IPS DF 4.7 (cell line): ENCODE measurements at regions not wholly inside any gene's neighbourhood (a gene's known extent, or its start where the extent isn't known, plus 50 kb on each side); places are given as distances from the start of the nearest gene placed in this dataset.
"Not testable (repeated sequence)": the region's sequence is repeated elsewhere in the genome, so short reads cannot be mapped to it uniquely, and the experiment has no call there.

Experiments used
- DNase-seq: peaks from one replicate; pipeline ENCODE4 v3.0.0-alpha.2; 2013; ENCODE audit warnings: low spot score; ENCODE audit errors: extremely low read depth

DNA sequence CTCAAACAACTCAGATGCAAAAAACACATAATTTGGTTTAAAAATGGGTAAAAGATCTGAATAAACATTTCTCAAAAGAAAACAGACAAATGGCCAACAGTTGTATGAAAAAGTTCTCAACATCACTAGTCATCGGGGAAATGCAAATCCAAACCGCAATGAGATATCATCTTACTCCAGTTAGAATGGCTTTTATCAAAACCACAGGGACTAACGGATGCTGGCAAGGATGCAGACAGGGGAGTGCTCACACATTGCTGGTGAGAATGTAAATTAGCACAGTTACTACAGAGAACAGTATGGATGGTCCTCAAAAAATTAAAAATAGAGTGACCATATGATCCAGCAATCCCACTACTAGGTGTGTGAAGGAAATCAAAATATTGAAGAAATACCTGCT is 589.1 kb upstream of the ADAMTS16 start:
- no peak for DNase-seq

DNA sequence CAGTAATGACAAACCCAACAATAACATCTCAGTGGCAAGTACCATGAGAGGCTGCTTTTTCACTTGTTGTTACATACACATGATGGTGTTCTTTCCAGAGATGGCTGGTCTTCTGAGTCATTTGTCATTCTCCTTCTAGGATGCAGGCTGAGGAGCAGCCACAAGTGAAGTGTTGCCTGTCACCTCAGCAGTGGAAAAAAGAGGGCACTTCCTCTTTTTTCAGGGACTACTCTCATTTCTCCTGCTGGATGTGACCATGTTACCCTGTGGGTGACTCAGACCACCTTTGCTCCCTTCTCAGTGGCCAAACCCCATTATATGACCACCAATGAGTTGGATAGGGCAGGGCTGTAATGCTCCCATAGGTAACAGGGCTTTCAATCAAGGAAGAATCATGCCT is 587.0 kb upstream of the ADAMTS16 start:
- DNase-seq: no peak

DNA sequence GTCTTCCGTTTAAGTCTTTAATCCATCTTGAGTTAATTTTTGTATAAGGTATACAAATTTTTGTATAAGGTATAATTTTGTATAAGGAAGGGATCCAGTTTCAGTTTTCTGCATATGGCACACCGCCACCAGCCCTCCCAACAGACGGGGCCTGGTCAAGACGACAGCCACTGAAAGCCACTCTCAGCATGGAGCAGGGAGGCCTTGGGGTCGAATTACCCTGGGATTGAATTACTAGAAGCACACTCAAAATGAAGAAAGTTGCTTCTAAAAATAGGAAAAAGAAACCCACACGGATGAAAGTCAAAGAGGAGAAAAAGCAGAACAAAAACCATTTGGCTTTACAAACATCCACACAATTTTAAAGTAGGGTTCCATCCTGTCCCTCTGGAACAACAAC is 586.2 kb upstream of the ADAMTS16 start:
- no peak for DNase-seq

DNA sequence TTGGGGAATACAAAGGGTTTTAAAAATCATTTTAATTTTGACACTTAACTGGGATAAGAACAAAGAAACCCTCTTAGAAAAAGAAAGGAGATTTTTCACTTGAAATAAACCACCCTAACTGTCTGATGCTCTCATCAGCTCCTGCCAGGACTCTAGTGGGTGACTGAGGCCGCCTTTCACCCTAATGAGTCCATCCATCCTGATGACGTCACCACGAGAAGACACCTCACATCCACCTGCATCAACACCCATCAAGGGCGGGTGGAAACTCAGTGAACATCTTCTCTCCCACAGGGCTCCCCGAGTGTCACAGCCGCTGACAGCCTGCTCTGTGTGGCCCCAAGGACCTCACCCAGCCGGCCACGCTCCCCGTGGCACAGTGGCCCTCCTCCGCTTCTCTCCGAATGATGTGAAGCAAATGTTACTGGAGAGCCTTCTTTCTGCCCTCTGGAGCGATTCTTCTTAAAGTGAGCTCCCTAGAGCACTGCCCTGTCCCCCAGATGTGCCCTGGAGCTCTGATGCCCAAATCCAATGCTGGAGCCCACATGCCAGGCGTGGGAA is 584.3 kb upstream of the ADAMTS16 start:
- no peak for DNase-seq

DNA sequence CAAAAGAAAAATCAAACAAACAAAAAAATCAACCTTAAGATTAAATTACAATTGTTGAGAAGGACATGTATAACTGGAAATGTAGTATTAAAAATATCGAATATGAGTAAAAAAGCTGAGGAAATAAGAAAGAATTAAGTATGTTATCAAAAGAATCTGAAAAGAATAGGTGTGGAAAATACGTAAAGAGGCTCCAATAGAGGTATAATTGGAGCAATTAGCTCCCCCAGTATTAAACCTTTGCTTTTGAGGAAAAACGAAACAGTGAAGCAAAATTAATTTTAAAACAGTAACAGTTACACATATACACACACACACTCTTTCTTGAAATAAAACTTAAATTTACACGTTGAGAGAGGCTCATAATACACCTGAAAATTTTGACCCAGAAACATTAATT is 578.7 kb upstream of the ADAMTS16 start:
- no peak for DNase-seq

DNA sequence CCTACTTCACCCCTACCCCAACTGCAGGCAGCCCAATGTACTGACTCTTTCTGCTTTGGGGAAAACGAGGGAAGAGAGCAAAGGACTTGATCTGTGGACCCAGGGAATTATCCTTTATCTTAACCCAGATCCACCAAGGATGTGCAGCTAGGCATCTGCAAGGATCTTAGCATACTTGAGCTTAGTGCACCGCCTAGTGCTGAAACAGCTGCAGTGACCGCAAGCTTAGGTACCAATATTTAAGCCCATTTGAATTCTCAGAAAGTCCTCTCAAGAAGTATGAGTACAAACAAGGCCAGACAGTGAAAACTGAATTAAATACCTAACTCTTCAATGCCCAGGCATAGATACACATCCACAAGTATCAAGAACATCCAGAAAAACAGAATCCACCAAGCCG is 576.7 kb upstream of the ADAMTS16 start:
- no peak for DNase-seq

DNA sequence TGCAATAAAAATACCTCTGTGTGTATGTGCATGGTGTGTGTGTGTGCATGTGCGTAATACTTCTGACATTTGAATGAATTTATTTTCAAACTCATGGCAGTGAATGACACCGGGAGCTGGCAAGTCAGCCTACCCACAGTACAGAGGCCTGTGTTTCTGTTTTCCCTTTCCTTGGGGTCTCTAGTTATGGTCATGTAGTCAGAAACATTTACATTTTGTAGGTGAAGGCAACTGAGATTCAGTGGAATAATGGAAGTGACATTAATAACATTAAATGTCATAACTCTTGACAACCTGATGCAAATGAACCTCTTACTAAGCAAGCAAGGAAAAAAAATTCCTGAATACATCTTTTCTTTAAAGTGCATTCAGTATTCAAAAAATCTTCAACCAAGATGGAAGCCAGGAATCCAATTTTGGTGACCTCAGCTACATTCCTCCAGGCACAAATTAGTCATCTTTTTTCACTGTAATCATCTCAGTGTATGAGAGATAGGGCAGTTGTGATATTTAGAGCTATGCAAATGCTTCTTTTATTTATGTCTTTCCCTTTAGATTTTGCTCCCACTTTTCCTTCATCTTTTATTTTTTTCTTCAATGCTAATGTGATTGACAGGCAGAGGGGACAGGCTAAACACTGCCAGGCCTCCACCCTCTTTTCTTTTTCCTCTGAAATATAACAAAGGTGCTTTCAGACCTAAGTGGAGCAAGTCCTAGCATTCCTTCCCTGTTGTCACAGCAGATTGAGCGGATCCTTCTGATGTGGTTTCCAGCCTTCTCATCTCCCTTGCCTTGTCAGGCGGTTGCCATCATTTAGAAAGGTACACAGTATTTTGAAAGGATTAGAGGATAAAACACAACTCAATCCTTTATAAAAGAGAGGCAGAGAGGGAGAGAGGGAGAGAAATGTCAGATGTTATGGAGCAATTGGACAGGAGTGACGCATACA is 569.8 kb upstream of the ADAMTS16 start:
- DNase-seq: no peak

DNA sequence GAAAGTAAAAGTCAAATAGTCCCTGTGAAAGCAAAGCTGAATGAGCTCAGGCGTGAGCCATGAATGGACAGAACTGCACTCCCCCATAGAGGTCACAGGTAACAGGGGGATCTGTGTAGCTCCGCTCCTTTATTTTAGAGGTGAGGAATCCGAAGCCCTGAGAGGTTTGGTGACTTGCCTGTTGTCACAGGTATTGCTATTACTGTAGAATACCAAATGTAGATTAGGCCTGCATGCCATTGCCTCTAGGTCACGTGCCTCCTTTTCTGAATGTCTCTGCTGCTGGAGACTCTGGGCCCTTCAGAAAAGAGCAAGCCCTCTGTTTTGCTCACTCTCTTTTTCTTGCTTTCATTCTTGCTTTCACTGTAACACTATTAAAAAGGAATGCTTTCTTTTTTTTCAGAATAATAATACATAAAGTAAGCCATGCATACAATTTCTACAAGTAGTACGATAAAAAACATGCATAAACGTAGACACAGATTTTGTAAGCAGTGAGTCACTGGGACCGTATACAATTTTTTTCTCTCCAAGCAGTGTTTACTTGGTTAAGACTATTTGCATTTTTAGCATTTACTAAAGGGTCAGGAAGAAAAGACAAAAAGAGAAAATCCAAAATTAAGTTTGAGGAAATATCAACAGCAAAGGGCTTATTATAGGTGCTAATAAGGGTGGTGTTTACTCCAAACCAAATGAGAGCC is 568.7 kb upstream of the ADAMTS16 start:
- DNase-seq: no peak

DNA sequence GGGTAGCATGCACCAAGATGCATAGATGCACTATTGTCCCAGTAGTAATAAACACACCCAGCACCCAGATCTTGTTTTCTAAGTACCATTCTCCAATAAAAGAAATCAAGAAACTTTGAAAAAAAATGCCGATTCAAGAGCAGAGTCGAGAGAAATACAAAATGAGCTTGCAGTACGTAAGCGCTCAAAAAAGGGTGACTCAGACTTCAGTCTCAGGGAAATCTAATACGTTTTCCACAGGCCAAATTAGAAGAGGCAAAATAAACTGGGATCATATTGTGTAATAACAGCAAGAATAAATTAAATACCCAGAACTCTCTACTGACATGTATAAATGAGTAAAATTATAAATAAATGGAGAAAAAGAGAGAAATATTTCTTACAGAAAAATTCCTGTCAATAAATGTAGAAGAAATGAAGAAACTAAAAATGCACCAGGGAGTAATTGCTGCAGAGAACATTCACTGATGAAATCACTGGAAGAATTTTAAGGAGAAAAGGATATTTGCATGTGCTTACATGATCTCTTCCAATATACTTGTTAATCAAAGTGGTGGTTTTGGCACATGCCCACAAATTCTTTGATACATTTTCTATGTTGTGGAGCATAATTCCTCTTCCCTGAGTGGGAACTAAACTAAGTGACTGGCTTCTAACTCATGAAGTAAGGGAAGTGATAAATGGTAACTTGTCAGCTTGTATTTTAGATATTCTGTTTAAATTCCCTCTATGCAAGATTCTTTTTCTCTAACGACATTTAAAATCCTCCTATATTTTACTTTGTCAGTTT is 567.6 kb upstream of the ADAMTS16 start:
- DNase-seq: no peak

DNA sequence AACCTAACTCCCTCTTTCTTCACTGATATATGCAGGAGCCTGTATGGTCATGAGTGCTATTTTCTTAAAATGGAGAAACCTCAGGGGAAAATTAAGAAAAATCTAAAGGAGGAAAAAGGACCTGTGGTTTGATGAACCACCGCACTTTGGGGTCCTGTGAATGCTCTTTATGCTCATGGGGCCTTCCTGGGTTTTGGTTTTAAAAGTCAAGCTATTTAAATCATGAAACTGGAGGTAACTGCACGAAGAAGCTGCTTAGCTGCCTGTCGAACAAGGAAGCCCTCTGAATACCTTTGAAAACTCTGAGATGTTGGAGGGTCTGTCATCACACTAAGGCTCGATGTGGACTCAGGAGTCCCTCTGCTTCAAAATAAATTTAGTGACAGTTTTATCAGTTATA is 564.5 kb upstream of the ADAMTS16 start:
- DNase-seq: no peak

DNA sequence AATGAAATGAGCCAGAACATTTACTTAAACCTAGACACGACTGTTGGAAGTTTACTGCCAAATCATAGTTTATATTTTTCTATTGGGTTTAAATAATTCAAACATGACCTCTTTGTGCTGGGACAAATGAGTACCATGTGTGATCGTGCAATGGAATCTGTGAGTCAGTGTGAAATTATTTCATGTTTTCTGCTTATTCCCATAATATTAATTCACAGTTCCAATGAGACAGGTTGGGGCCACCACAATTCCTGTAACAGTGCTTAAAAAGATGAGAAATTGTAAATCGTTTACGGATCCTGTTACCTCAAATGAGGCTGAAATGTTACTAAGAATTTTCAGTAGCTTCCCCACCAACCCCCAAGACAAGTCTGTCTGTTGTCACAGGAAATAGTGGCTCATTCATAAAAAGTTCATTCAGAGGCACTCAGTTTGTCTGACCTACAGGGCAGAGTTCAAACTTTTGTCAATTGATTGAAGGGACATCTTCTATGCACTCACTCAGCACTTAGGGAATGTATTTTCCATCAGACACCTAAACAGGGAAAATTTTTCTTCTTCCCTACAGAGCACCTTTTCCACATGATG is 563.9 kb upstream of the ADAMTS16 start:
- DNase-seq: no peak

DNA sequence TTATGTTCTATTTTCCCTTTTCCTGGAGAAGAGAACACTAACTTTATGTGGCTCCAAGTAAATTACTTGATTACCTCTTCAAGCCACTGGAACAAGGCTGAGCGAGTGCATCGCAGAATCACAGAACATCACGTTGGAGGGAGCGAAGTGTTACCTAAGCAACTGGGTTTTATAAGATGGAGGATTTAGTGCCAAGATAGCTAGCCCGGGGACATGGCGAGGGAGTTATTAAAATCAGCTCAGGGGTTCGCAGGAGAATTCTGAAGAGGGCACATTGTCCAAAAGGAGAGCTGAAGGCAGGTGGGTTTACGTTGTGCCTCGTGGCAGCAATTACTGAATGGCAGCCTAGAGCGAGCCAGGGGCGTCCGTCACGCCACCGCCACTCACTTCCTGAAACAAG is 563.2 kb upstream of the ADAMTS16 start:
- DNase-seq: no peak

DNA sequence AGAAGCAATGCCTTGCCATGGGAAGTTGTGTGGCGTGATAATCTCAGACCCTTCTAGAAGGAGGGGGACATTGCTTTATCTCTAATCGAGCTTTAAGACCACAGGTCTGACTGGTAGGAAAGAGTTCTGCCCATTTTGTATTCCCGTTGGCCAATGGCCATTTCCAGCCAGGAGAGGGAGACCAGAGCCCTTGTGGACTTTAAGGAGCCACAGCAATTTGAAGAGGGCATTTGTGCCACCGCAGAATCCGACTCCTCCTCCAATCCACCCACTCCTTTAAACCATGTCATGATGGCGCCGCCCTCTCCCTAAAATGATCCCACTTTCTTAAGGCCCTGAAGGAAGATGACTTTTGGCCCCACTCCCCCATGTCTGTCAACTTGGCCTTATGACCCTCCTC is 560.5 kb upstream of the ADAMTS16 start:
- DNase-seq: no peak

DNA sequence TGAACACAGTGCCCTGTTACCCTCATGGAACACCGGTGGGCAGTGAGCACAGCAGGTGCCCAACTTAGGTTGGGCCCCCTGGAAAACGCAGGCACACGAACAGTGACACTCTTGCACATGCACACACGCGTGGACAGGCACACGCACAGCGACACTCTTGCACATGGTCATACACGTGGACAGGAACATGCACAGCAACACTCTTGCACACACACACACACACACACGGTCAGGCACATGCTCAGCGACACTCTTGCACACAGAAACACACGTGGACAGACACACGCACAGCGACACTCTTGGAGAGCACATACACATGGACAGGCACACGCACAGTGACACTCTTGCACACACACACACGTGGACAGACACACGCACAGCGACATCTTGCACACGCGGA is 559.4 kb upstream of the ADAMTS16 start:
- DNase-seq: no peak

DNA sequence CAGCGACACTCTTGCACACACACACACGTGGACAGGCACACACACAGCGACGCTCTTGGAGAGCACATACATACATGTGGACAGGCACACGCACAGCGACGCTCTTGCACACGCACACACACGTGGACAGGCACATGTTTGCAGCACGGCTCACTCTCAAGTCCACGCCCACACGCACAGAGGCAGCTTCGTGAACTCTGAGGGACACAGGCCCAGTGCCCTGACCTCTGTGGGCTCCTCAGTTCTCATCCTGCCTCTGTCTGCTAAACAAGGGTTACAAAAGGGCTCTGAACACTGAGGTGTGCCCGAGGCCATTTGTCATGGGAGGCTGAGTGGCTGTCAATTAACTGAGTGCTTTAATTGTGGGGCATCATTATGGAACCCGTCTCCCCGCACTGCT is 558.8 kb upstream of the ADAMTS16 start:
- DNase-seq: no peak

DNA sequence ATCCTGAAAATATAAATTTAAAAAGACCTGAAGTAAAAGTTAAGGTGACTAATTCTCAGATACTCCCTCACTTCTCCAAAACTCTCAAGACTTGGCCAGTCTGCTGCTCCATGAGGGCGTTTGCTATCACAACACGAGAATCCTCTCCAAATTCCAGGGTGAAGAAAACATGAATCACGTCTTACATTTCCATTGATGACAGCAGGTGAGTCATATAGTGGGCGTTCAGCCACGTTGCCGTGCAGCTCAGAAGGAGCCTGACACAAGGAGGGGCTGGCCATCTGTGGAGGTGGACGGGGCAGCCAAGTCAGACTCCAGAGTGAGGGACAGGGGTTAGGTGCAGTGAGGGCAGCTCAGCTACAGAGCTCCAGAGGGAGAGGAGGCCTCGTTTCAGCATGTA is 555.1 kb upstream of the ADAMTS16 start:
- DNase-seq: no peak

DNA sequence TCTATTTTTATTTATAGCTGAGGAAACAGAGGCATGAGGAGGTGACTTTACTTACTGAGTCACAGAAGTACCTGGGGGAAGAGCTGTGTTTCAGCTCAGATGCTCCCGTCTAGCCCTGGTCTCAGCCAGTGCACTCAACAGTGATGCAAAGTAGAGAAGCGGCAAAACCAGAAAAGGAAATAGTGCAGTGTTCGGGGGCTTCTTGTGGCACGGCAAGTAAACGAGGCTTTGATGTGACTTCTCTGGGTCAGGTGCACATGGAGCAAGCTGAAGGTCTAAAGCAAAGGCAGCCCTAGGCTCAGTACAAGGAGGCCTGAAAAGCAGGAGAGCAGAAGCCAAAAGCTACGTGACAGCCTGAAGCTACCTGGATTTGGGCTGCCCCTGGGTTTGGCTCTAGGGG is 526.7 kb upstream of the ADAMTS16 start:
- no peak for DNase-seq

DNA sequence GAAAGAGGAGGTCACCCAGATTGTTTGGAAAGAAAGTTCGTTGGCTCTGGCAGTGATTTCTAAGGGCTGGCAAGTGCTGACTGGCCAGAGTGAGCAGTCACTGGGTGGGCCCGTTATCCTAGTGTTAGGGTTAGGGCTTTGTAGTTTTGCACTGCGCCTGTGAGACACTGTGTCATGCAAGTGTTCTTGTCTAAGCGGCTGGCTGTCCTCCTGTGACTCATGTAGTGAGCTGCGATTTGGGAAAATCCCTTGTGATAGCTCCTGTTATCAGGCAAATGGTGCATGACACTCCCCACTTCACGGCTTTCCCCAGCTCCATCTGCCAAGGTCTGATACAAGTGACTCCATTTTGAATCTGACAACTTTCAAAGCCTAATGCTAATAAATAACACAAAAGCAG is 526.0 kb upstream of the ADAMTS16 start:
- no peak for DNase-seq

DNA sequence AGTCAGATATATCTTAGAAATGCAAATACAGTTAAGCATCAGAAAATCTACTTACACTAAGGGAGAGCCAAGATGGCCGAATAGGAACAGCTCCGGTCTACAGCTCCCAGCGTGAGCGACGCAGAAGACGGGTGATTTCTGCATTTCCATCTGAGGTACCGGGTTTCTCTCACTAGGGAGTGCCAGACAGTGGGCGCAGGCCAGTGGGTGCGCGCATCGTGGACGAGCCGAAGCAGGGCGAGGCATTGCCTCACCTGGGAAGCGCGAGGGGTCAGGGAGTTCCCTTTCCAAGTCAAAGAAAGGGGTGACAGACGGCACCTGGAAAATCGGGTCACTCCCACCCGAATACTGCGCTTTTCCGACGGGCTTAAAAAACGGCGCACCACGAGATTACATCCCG is 524.8 kb upstream of the ADAMTS16 start:
- not testable (repeated sequence) for DNase-seq

DNA sequence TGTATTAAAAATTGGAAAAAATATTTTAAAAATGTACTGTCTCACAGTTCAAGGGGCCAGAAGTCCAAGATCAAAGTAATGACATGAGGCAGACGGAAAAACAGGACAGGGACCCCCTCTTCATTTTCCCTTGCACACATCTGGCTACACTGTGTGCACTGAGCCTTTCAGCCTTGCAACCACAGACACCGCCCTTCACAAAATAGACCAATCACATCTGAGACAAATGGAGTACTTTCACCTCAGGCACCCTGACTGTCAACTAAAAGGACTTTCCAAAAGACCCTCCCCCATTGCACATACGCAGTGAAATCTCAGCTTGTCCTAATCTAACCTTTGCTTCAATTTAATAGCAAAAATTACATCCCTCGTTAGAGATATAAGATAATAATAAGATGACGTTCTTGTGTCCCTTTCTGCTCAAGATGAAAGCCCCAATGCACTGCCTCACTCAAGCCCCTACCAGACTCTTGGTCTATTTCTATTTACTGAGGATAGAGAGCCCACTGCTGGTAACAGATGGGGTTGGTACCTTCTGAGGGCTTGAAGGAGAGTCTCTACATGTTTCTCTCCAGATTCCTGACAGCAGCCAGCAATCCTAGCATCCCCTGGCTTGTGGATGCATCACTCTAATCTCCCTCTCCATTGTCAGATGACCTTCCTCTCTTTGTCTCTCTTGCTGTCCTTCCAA is 514.8 kb upstream of the ADAMTS16 start:
- DNase-seq: no peak

DNA sequence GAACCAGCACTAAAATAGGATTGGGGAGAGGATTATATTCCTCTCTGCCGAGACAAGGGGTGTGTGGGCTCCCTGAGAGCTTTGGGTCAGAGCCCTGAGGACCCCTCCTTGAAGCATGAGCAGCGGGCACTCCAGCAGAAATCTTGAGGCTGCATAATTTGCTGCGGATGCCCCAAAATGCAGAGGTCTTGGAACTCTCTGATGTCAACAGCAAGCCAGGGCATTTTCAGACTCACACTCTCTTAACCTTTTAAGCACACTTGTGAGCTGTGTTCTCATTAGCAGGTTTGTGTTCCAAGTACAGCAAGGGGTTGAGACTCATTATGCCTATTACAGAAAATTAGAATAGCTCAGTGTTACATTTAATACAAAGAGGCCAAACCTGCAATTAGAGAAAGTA is 513.0 kb upstream of the ADAMTS16 start:
- no peak for DNase-seq
